ENCODE measurements at regions not wholly inside any gene's neighbourhood (a gene's known extent, or its start where the extent isn't known, plus 50 kb on each side); places are given as distances from the start of the nearest gene placed in this dataset.

DNA sequence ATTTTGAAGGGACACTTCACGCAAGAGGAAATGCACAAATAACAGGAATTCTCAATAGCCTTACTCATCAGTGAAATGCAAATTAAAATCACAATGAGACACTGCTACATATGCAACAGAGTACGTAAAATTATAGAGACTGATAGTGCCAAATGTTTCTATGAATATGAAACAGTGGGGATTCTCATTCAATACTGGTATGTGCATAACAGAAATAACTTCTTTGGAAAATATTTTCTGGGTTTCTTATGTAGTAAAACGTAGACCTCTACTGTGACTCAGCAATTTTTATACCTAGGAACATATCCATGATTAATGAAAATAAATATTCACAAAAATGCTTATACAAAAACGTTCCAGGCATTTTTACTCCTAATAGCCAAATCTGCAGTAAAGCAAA, 1625.2 kb downstream of the MAT2B start:
- TF ChIP-seq, protein P1, sequence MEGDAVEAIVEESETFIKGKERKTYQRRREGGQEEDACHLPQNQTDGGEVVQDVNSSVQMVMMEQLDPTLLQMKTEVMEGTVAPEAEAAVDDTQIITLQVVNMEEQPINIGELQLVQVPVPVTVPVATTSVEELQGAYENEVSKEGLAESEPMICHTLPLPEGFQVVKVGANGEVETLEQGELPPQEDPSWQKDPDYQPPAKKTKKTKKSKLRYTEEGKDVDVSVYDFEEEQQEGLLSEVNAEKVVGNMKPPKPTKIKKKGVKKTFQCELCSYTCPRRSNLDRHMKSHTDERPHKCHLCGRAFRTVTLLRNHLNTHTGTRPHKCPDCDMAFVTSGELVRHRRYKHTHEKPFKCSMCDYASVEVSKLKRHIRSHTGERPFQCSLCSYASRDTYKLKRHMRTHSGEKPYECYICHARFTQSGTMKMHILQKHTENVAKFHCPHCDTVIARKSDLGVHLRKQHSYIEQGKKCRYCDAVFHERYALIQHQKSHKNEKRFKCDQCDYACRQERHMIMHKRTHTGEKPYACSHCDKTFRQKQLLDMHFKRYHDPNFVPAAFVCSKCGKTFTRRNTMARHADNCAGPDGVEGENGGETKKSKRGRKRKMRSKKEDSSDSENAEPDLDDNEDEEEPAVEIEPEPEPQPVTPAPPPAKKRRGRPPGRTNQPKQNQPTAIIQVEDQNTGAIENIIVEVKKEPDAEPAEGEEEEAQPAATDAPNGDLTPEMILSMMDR (IDR thresholded peaks at IDR 0.05), result no peak

GRCh38 chr5:165134155-165134554, 1628.7 kb downstream of the MAT2B start:
- TF ChIP-seq, protein P1 (IDR thresholded peaks at IDR 0.05), result no peak

DNA sequence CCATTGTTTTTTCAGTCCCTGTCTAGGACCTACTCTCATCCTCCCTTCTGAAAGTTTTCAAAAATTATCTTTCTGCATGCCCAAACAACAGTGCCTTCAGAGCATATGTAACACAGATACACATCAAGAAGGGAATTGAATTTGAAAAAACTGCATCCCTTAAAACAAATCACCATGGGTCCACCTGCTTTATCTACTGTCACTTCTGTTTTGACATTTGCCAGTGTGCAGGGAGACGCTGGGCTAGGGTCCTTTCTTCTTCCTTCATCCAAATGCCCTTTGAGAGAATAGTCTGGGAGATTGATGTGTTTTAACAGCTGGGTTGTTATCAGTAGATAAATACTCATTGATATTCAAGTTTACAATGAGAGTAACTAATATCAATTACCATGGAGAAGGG, 1630.1 kb downstream of the MAT2B start:
- TF ChIP-seq, protein P1 (IDR thresholded peaks at IDR 0.05), result no peak

GRCh38 chr5:165137701-165138100, 1632.3 kb downstream of the MAT2B start:
- TF ChIP-seq, protein P1 (IDR thresholded peaks at IDR 0.05), result no peak

DNA sequence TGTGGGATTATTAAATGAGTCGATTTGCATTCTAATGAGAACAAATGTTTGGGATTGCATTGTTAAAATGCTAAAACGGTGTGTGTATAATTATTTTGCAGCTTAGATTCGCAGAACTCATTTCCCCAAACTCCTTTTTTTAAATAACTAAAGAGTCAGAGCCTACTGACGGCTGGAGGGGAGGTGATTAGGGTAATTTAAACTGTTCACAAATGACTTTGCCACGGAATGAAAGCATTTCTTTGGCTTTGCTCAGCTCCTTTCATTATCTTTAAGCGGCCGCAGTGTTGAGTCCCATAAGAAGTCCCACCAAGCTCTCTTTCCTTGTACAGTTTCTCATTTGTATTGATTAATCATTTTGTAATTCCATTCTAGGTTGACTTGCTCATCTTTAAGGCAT, 1632.8 kb downstream of the MAT2B start:
- TF ChIP-seq, protein P1 (IDR thresholded peaks at IDR 0.05), result no peak

- TF ChIP-seq, protein P1 (IDR thresholded peaks at IDR 0.05), result no peak
Measured at GRCh38 chr5:165139262-165139661, 1633.8 kb downstream of the MAT2B start.

- TF ChIP-seq, protein P1 (IDR thresholded peaks at IDR 0.05), result no peak
Measured at GRCh38 chr5:165139721-165140120, 1634.3 kb downstream of the MAT2B start.

DNA sequence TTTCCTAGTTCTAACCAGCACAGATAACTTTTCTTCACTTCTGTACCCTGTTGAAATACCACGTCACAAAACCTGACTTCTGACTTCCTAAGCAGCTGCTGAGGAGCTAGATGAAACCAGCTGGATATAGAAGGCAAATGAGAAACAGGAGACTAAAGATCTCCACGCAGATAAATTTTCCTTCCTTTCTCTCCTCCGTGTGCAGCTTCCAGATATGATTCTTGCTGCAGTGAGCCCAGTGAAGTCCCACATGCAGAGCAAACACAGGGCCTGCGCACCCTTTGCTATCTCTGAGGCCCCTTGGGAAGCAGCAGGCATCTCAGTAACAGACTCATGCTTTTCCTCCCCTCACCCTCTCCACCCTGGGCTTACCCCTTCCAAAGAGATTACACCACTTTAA, 1638.3 kb downstream of the MAT2B start:
- TF ChIP-seq, protein P1 (IDR thresholded peaks at IDR 0.05), result no peak

All from LNCAP (cell line).